Neural cell (in vitro differentiated cells): ENCODE measurements at regions not wholly inside any gene's neighbourhood (a gene's known extent, or its start where the extent isn't known, plus 50 kb on each side); places are given as distances from the start of the nearest gene placed in this dataset.

Experiments
- CTCF ChIP-seq: fragments of 450-650 bp; IDR thresholded peaks from 2 replicates; pipeline ENCODE4 v1.5.1; 2014; ENCODE audit warnings: antibody characterized with exemption, mild to moderate bottlenecking, moderate library complexity; ENCODE audit not compliant: poor library complexity, severe bottlenecking
- EP300 ChIP-seq: fragments of 450-650 bp; conservative IDR thresholded peaks from 2 replicates; pipeline ENCODE4 v1.6.1; 2014; ENCODE audit warnings: antibody characterized with exemption, mild to moderate bottlenecking, moderate library complexity; ENCODE audit not compliant: poor library complexity, severe bottlenecking
- EZH2 ChIP-seq: fragments of 200-600, 300-800 bp; shearing (Covaris generic), sonication (generic); IDR thresholded peaks from 2 replicates; pipeline ENCODE4 v1.6.1; 2014; ENCODE audit warnings: antibody characterized with exemption, low read length, borderline replicate concordance, mild to moderate bottlenecking; ENCODE audit not compliant: insufficient read depth, poor library complexity, severe bottlenecking
- MXI1 ChIP-seq: fragments of 450-650 bp; conservative IDR thresholded peaks from 2 replicates; pipeline ENCODE4 v1.6.1; 2014; ENCODE audit warnings: antibody characterized with exemption, mild to moderate bottlenecking; ENCODE audit not compliant: poor library complexity, severe bottlenecking
- POLR2AphosphoS5 ChIP-seq: IDR thresholded peaks from 2 replicates; pipeline ENCODE4 v1.6.1; 2012
- RAD21 ChIP-seq: fragments of 450-650 bp; conservative IDR thresholded peaks from 2 replicates; pipeline ENCODE4 v1.6.1; 2014; ENCODE audit warnings: antibody characterized with exemption, mild to moderate bottlenecking, moderate library complexity
- TAF1 ChIP-seq: IDR thresholded peaks from 2 replicates; pipeline ENCODE4 v1.6.1; 2012; ENCODE audit warnings: low read depth
- TF ChIP-seq, protein P1 (sequence below): IDR thresholded peaks from 2 replicates; pipeline ENCODE4 v1.6.1; 2012; ENCODE audit warnings: borderline replicate concordance

- TF ChIP-seq POLR2AphosphoS5 (no peak), CTCF (no peak), EZH2 (no peak), TAF1 (no peak), EP300 (no peak), RAD21 (no peak), MXI1 (no peak)
- TF ChIP-seq, protein P1, sequence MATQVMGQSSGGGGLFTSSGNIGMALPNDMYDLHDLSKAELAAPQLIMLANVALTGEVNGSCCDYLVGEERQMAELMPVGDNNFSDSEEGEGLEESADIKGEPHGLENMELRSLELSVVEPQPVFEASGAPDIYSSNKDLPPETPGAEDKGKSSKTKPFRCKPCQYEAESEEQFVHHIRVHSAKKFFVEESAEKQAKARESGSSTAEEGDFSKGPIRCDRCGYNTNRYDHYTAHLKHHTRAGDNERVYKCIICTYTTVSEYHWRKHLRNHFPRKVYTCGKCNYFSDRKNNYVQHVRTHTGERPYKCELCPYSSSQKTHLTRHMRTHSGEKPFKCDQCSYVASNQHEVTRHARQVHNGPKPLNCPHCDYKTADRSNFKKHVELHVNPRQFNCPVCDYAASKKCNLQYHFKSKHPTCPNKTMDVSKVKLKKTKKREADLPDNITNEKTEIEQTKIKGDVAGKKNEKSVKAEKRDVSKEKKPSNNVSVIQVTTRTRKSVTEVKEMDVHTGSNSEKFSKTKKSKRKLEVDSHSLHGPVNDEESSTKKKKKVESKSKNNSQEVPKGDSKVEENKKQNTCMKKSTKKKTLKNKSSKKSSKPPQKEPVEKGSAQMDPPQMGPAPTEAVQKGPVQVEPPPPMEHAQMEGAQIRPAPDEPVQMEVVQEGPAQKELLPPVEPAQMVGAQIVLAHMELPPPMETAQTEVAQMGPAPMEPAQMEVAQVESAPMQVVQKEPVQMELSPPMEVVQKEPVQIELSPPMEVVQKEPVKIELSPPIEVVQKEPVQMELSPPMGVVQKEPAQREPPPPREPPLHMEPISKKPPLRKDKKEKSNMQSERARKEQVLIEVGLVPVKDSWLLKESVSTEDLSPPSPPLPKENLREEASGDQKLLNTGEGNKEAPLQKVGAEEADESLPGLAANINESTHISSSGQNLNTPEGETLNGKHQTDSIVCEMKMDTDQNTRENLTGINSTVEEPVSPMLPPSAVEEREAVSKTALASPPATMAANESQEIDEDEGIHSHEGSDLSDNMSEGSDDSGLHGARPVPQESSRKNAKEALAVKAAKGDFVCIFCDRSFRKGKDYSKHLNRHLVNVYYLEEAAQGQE: no peak
Measured at GRCh38 chr22:44578110-44578457, 80.1 kb upstream of the RTL6 start.
